Astrocyte of the spinal cord (primary cell): ENCODE measurements at regions not wholly inside any gene's neighbourhood (a gene's known extent, or its start where the extent isn't known, plus 50 kb on each side); places are given as distances from the start of the nearest gene placed in this dataset.

ENCODE experiments used
- DNase-seq: peaks from one replicate; pipeline ENCODE4 v3.0.0; 2011; ENCODE audit warnings: low read depth, low spot score
- H3K4me3 ChIP-seq: 2 replicates; pipeline ENCODE4 v1.5.1; 2011; ENCODE audit warnings: low read depth, mild to moderate bottlenecking, low read length, moderate library complexity
- in situ Hi-C: cut with HindIII; loops from 2 replicates; pipeline ENCODE4 v1.10.0; 2017; ENCODE audit warnings: low sequenced_read_pairs
- TF ChIP-seq, protein P1 (sequence below): IDR thresholded peaks from 2 replicates; pipeline ENCODE4 v1.5.1; 2012; ENCODE audit warnings: low read depth, mild to moderate bottlenecking, low read length, inconsistent platforms

DNA sequence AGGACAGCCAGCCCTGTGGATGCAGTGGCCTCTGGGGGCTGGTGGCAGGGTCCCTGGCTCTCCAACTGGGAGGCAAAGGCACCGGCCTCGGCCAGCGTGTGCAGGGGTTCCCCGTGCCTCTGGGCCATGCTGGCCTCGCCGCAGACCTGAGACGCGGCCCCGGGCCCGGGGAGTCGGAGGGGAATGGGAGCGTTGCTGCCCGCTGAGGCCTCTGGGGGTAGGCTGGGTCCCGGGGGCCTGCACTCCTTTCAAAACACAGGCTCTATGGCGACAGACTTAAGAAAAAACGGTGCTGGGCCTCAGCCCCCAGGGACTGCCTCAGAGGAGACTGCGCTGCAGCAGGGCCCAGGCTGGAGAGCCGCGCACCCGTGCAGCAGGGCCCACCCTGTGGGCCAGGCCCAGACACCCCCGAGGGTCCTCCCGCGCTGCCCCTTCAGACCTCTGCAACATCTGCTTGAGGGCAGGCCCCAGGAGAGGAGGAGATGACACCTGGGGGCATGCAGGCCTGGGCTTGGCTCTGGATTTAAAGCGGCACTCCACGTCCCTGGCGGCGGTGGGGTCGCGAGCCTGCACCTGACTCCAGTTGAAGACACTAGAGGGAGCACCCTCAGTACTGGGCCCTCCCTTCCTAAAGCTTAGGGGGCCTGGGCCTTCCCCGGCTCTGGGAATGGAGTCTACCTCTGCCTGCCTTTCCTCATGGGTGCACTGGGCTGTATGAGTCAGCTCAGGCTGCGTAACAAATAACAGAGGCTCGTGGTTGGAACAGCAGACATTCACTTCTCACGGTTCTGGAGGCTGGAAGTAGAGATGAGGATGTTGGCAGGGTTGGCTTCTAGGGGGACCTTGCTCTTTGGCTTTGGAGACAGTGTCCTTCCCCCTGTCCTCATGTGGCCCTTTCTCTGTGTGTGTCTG lies 117.4 kb upstream of the RPS6KA2 start:
- H3K4me3 ChIP-seq: no peak overlapping the region
- TF ChIP-seq, protein P1, sequence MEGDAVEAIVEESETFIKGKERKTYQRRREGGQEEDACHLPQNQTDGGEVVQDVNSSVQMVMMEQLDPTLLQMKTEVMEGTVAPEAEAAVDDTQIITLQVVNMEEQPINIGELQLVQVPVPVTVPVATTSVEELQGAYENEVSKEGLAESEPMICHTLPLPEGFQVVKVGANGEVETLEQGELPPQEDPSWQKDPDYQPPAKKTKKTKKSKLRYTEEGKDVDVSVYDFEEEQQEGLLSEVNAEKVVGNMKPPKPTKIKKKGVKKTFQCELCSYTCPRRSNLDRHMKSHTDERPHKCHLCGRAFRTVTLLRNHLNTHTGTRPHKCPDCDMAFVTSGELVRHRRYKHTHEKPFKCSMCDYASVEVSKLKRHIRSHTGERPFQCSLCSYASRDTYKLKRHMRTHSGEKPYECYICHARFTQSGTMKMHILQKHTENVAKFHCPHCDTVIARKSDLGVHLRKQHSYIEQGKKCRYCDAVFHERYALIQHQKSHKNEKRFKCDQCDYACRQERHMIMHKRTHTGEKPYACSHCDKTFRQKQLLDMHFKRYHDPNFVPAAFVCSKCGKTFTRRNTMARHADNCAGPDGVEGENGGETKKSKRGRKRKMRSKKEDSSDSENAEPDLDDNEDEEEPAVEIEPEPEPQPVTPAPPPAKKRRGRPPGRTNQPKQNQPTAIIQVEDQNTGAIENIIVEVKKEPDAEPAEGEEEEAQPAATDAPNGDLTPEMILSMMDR: no peak
- no peak for DNase-seq
- in situ Hi-C loops: no loop called here

DNA sequence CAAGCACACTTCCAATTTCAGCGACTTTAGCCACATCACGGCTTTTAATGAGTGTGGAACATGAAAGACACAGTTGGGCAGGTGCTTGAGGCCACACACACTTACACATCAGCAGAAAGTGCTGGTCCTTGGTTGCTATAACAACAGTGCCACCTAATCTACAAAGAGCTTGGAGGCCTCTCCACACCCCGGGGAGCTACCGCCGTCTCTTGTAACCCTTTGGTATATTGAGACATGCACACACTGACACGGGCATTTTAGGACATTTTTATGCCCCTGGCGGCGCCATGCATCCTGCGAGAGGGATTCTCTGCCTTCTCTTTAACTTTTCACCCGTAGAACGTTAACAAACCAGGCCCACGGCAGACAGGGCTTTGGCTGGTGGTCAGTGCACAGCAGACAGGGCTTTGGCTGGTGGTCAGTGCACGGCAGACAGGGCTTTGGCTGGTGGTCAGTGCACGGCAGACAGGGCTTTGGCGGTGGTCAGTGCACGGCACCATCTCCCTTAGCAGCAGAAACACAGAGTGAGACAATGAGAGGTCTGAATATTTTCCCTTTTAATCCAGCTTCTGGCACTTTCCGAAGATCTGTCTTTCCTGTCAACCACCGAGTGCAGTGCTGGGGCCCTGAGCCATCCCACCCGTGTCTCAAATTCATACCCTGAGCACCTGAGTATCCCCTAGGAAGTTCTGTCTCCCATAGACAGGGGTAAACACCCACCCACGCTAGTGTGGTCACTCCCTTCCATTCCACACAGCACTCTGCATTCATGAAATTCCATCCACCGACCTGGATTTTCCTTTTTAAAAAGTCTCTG lies 116.6 kb upstream of the RPS6KA2 start:
- in situ Hi-C loops: no loop called here
- TF ChIP-seq, protein P1: no peak
- H3K4me3 ChIP-seq: no peak overlapping the region
- no peak for DNase-seq

DNA sequence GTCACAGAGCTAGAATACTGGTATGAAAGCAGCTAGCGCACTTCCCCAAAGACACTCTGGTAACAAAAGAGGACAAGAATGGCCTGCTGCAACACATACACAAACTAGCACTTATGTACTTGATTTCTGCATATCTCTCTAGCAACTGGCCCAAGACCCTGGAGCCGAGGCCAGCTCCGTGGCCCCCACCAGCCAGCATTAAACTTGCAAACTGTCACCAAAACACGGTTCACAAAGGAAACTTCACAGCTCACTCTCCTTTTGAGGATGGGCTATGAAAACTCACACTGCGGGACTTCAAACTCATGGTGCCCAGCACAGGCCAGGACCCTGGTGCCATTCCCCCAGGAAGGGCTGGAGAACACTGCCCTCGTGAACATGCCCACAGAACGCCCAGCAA lies 115.9 kb upstream of the RPS6KA2 start:
- no peak for DNase-seq
- TF ChIP-seq, protein P1: no peak
- no peak overlapping the region for H3K4me3 ChIP-seq
- in situ Hi-C loops: no loop called here

DNA sequence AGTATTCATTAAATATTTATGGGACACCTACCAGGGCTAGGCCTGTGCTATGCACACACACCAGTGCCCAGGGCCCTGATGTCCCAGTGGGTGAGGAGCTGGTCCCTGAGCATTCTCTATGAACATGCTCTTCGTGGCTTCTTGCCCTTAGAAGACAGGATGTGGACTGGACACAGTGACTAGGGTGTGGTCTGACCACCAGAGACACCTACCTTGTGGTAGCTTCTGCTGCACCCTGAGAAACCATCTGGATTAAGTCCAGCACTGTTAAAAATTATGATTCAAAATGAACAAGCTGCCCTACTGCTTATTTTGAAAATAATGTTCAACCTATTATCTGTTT lies 112.9 kb upstream of the RPS6KA2 start:
- in situ Hi-C loops: no loop called here
- H3K4me3 ChIP-seq: no peak overlapping the region
- TF ChIP-seq, protein P1: no peak
- no peak for DNase-seq

DNA sequence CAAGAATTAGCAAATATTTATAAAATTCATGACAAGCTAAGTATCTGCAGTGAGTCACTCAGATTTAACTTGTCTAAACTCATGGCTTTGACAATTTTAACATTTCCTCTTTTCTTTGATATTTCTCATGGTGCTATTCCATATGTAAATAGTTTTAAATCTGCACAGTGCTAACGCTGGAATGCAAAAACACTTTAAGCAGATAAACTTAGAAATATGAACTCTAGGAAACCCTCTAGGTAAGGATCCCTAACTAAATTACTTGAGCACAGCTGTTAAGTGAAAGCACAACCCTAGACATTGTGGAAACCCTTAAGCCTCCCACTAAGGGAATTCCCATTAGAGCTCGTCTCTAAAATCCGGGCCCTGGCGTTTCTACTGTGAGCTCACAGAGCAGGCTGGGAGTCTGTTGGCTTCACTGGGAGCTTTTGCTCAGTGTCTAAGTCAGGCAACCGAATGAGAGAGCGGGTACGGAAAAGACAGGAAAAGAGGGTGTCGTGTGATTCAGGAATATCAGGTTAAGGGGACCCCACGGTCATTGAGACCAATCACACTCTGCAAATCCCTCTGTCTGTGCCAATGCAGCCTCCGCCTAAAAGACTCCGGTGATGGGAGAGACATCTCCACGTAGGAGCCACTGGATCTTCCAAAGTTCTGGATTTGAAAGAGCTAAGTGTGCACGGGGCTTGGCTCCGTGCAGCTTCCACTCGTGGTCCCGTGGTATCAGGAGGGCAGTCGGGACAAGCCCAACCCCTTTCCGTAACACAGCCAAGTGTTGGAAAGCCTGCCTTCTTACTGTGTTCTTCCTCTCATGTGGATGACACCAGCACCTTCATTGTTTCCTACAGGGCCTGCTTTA lies 112.3 kb upstream of the RPS6KA2 start:
- no peak overlapping the region for H3K4me3 ChIP-seq
- TF ChIP-seq, protein P1: no peak
- in situ Hi-C loops: no loop called here
- DNase-seq: no peak
